Calu3 (cell line): ENCODE measurements at regions not wholly inside any gene's neighbourhood (a gene's known extent, or its start where the extent isn't known, plus 50 kb on each side); places are given as distances from the start of the nearest gene placed in this dataset.

ENCODE experiments used
- BruUV-seq: library from RNA; stranded (reverse); fragments of 400-500 nt; replicated peaks from 2 replicates; lab custom pipeline; 2021; lab: Mats Ljungman, UMichigan
- CTCF ChIA-PET: fragments of 300-600 bp; sonication (Branson Sonifier 250); formaldehyde crosslinking; loops from one replicate; lab custom pipeline; 2022; ENCODE audit warnings: antibody characterized with exemption; lab: Charles Lee
- DNase-seq: peaks from one replicate; pipeline ENCODE4 v3.0.0; 2022
- H3K27ac Mint-ChIP-seq: one replicate; pipeline ENCODE4 v1.8.0; 2022; ENCODE audit warnings: mixed read lengths; ENCODE audit not compliant: unreplicated experiment
- H3K27me3 Mint-ChIP-seq: one replicate; pipeline ENCODE4 v1.8.0; 2022; ENCODE audit warnings: mixed read lengths; ENCODE audit not compliant: unreplicated experiment
- H3K36me3 Mint-ChIP-seq: one replicate; pipeline ENCODE4 v1.8.0; 2022; ENCODE audit warnings: mild to moderate bottlenecking, moderate library complexity, mixed read lengths; ENCODE audit not compliant: insufficient read depth, unreplicated experiment
- H3K4me1 Mint-ChIP-seq: one replicate; pipeline ENCODE4 v1.8.0; 2022; ENCODE audit warnings: mild to moderate bottlenecking, low read depth, mixed read lengths; ENCODE audit not compliant: unreplicated experiment
- H3K4me3 Mint-ChIP-seq: one replicate; pipeline ENCODE4 v1.8.0; 2022; ENCODE audit warnings: mild to moderate bottlenecking, low read depth, moderate library complexity, mixed read lengths; ENCODE audit not compliant: unreplicated experiment
- H3K9me3 Mint-ChIP-seq: one replicate; pipeline ENCODE4 v1.8.0; 2022; ENCODE audit warnings: low read depth, mixed read lengths; ENCODE audit not compliant: unreplicated experiment
- CTCF ChIP-seq: fragments of 200-600 bp; IDR thresholded peaks from one replicate; pipeline ENCODE4 v1.8.0; 2022; ENCODE audit warnings: antibody characterized with exemption; ENCODE audit not compliant: unreplicated experiment
- intact Hi-C: fragments of 100-400 bp; cut with micrococcal nuclease; formaldehyde crosslinking; loops from one replicate; pipeline ENCODE4 v1.10.0; 2022; ENCODE audit not compliant: unreplicated experiment

GRCh38 chr10:128804411-128804810 is 662.6 kb upstream of the MGMT start:
- no peak for DNase-seq
- no peaks in the 10 kb centered on the region for H3K4me1 Mint-ChIP-seq
- H3K27me3 Mint-ChIP-seq: no peaks in the 10 kb centered on the region
- H3K4me3 Mint-ChIP-seq: no peak overlapping the region
- no peaks in the 10 kb centered on the region for H3K36me3 Mint-ChIP-seq
- intact Hi-C loops: no loop called here
- no peak for TF ChIP-seq CTCF
- no TSS peak for BruUV-seq
- no peak overlapping the region for H3K27ac Mint-ChIP-seq
- CTCF ChIA-PET: no interaction called here
- peaks cover 2% of the 10 kb centered on the region for H3K9me3 Mint-ChIP-seq

- no peaks in the 10 kb centered on the region for H3K4me1 Mint-ChIP-seq
- DNase-seq: no peak
- H3K27ac Mint-ChIP-seq: no peak overlapping the region
- intact Hi-C loops: no loop called here
- H3K9me3 Mint-ChIP-seq: peaks cover 2% of the 10 kb centered on the region
- CTCF ChIA-PET: no interaction called here
- no peak for TF ChIP-seq CTCF
- no peaks in the 10 kb centered on the region for H3K36me3 Mint-ChIP-seq
- BruUV-seq: no TSS peak
- no peaks in the 10 kb centered on the region for H3K27me3 Mint-ChIP-seq
- H3K4me3 Mint-ChIP-seq: no peak overlapping the region
These were observed 658.1 kb upstream of the MGMT start for GRCh38 chr10:128808921-128809440.

GRCh38 chr10:128811511-128811910 is 655.5 kb upstream of the MGMT start:
- H3K9me3 Mint-ChIP-seq: peaks cover 10% of the 10 kb centered on the region
- no peaks in the 10 kb centered on the region for H3K27me3 Mint-ChIP-seq
- CTCF ChIA-PET: no interaction called here
- intact Hi-C loops: no loop called here
- DNase-seq: no peak
- no peaks in the 10 kb centered on the region for H3K4me1 Mint-ChIP-seq
- H3K27ac Mint-ChIP-seq: no peak overlapping the region
- H3K4me3 Mint-ChIP-seq: no peak overlapping the region
- H3K36me3 Mint-ChIP-seq: no peaks in the 10 kb centered on the region
- no TSS peak for BruUV-seq
- no peak for TF ChIP-seq CTCF

DNA sequence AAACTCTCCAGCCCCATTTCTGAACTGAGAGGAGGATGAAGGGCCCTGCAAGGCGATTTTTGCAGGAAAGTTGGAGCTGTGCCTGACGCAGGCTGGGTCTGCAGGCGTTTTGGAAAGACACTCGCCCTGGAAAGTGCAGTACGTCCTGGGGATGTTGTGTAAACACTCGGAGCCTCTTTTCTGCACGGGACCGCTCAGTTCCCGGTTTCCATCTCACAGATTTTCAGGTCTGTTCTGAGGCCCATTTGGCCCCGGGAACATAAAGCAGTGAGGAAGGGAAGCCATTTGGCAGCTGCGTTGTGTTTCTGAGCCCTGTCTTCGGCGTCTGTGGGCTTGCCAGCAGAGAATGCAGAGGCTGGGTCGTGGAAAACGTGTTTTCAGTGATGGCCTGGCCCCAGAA is 655.0 kb upstream of the MGMT start:
- DNase-seq: no peak
- Mint-ChIP-seq H3K9me3 (peaks cover 12% of the 10 kb centered on the region), H3K4me1 (no peaks in the 10 kb centered on the region), H3K27me3 (no peaks in the 10 kb centered on the region), H3K27ac (no peak overlapping the region), H3K36me3 (no peaks in the 10 kb centered on the region), H3K4me3 (no peak overlapping the region)
- TF ChIP-seq CTCF: no peak
- CTCF ChIA-PET: no interaction called here
- BruUV-seq: no TSS peak
- intact Hi-C loops: no loop called here
